ENCODE measurements at regions not wholly inside any gene's neighbourhood (a gene's known extent, or its start where the extent isn't known, plus 50 kb on each side); places are given as distances from the start of the nearest gene placed in this dataset. TPM values are rescaled to one million over a fixed set of nuclear protein-coding genes. Genes with fewer than 3 reads are reported as not detected.

GRCh38 chr17:77907497-77908461 lies 50.7 kb upstream of the TNRC6C start:
- DNase-seq: peak; percentile 37

GRCh38 chr17:77908501-77908900 lies 50.0 kb upstream of the TNRC6C start:
- DNase-seq: no peak

Small RNAs in the stretch of these regions (small RNA-seq; reads per million reads assigned to genes)
- gene MIR4316 (ENCODE audit: low replicate concordance) (not detected), gene RF00019 (ENCODE audit: low replicate concordance) (not detected)
